Lung (tissue), 11 donors: ENCODE measurements at regions not wholly inside any gene's neighbourhood (a gene's known extent, or its start where the extent isn't known, plus 50 kb on each side); places are given as distances from the start of the nearest gene placed in this dataset.

Source experiments
- ATAC-seq: fragments of 200-7000 bp; cut with Tn5 transposase; one replicate; pipeline ENCODE4 v1.9.1; 2020; ENCODE audit warnings: moderate number of reproducible peaks; ENCODE audit not compliant: insufficient read depth, low FRiP score
- DNase-seq, 3 donors: peaks; one replicate each; pipeline ENCODE4 v3.0.0-alpha.2; 2013 to 2017
- H3K27ac ChIP-seq, 2 donors: one replicate each; pipeline ENCODE4 v1.5.1; 2013; ENCODE audit warnings: mild to moderate bottlenecking in 2 of 2, moderate library complexity in 2 of 2, control low read depth in 1 of 2, inconsistent platforms in 1 of 2, low read depth in 1 of 2, low read length in 1 of 2
- H3K27me3 ChIP-seq, 3 donors: one replicate each; pipeline ENCODE4 v1.5.1; 2013; ENCODE audit warnings: low read length in 2 of 3; ENCODE audit not compliant: control insufficient read depth in 3 of 3, insufficient read depth in 3 of 3
- H3K36me3 ChIP-seq, 4 donors: one replicate each; pipeline ENCODE4 v1.5.1; 2013; ENCODE audit warnings: low read length in 4 of 4, mild to moderate bottlenecking in 1 of 4, moderate library complexity in 1 of 4; ENCODE audit not compliant: control insufficient read depth in 4 of 4, insufficient read depth in 4 of 4
- H3K4me1 ChIP-seq, 5 donors: one replicate each; pipeline ENCODE4 v1.5.1; 2013; ENCODE audit warnings: low read length in 5 of 5, mild to moderate bottlenecking in 2 of 5, moderate library complexity in 1 of 5; ENCODE audit not compliant: control insufficient read depth in 5 of 5, insufficient read depth in 5 of 5
- H3K4me3 ChIP-seq: one replicate; pipeline ENCODE4 v1.5.1; 2013; ENCODE audit warnings: mild to moderate bottlenecking, control low read depth, moderate library complexity
- H3K9ac ChIP-seq, 2 donors: one replicate each; pipeline ENCODE4 v1.5.1; 2013; ENCODE audit warnings: low read length in 2 of 2, control low read depth in 1 of 2; ENCODE audit not compliant: insufficient read depth in 1 of 2
- H3K9me3 ChIP-seq, 4 donors: one replicate each; pipeline ENCODE4 v1.5.1; 2013; ENCODE audit warnings: low read length in 3 of 4, mild to moderate bottlenecking in 1 of 4, moderate library complexity in 1 of 4; ENCODE audit not compliant: control insufficient read depth in 4 of 4, insufficient read depth in 3 of 4
- WGBS, 2 donors: extraction: QIAGEN DNeasy Blood & Tissue Kit; methylation state at CpG; one replicate each; pipeline ENCODE4 v1.1.7; 2013; 5-methylcytosine and 5-hydroxymethylcytosine counted together
- TF ChIP-seq, protein P1 (sequence below): IDR thresholded peaks from 2 replicates; pipeline ENCODE4 v1.5.1; 2012; ENCODE audit warnings: mild to moderate bottlenecking; ENCODE audit errors: control extremely low read depth, extremely low read depth
- donor health status: control.
- donor health status: control.
- donor health status: Bipolar disorder and iron deficiency.
- donor health status: healthy.
- donor health status: DM: yes; HTN: yes; CAD: no.

DNA sequence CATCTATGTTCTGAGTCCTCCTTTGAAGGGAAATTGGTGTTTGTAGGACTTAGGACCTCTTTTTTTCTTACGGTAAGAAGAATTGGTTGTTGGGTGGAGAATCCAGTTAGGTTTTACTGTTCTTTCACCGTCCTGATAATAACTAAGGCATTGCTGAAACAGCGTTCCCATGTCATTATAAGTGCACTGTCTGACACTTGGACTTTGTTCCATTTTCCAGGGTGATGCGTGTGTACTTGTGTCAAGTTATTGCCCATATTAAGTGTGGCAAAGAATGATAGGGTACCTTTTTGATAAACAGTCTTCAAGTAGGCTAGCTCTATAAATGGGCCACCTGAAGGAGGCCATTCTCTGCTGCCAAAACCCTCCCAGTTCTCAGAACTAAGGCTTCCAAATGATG is 119.7 kb downstream of the AASDH start:
- no peak for ATAC-seq
- TF ChIP-seq, protein P1, sequence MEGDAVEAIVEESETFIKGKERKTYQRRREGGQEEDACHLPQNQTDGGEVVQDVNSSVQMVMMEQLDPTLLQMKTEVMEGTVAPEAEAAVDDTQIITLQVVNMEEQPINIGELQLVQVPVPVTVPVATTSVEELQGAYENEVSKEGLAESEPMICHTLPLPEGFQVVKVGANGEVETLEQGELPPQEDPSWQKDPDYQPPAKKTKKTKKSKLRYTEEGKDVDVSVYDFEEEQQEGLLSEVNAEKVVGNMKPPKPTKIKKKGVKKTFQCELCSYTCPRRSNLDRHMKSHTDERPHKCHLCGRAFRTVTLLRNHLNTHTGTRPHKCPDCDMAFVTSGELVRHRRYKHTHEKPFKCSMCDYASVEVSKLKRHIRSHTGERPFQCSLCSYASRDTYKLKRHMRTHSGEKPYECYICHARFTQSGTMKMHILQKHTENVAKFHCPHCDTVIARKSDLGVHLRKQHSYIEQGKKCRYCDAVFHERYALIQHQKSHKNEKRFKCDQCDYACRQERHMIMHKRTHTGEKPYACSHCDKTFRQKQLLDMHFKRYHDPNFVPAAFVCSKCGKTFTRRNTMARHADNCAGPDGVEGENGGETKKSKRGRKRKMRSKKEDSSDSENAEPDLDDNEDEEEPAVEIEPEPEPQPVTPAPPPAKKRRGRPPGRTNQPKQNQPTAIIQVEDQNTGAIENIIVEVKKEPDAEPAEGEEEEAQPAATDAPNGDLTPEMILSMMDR, result no peak
- no peaks in the 10 kb centered on the region for H3K36me3 ChIP-seq
- H3K9ac ChIP-seq, result no peak overlapping the region
- no peak for DNase-seq
- no peak overlapping the region for H3K4me3 ChIP-seq
- no peaks in the 10 kb centered on the region for H3K4me1 ChIP-seq
- no peak overlapping the region for H3K27ac ChIP-seq
- 91 to 97% methylated on average over 4 of the region's 4 CpGs for WGBS, 2 donors
- H3K27me3 ChIP-seq, result no peaks in the 10 kb centered on the region
- no peaks in the 10 kb centered on the region for H3K9me3 ChIP-seq

DNA sequence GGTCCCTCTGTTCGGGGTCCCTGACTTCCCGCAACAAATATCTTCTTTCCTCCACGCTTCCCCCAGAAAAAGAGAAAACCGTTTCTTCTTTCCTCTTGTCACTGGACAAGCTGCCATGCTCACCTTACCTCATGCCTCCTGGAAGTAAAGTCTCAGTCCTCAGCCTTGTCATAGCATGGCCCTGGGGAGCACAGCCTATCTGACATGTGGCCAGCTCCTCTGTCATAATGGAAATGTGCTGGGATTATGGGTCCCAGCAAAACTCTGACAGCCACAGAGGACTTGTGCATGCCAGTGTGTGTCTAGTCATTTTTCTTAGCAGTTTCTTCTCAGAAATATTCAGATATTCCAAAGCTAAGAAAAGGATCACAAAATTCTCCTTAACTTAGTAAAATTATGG is 122.4 kb downstream of the AASDH start:
- Histone ChIP-seq H3K27me3 (no peaks in the 10 kb centered on the region), H3K9me3 (no peaks in the 10 kb centered on the region), H3K4me1 (peaks cover 0 to 1% (median 0%) of the 10 kb centered on the region in 5 donors), H3K27ac (no peak overlapping the region), H3K36me3 (no peaks in the 10 kb centered on the region), H3K9ac (no peak overlapping the region), H3K4me3 (no peak overlapping the region)
- TF ChIP-seq, protein P1, result no peak
- ATAC-seq (no peak), DNase-seq (no peak)
- 71 to 94% methylated on average over 4 of the region's 4 CpGs for WGBS, 2 donors

DNA sequence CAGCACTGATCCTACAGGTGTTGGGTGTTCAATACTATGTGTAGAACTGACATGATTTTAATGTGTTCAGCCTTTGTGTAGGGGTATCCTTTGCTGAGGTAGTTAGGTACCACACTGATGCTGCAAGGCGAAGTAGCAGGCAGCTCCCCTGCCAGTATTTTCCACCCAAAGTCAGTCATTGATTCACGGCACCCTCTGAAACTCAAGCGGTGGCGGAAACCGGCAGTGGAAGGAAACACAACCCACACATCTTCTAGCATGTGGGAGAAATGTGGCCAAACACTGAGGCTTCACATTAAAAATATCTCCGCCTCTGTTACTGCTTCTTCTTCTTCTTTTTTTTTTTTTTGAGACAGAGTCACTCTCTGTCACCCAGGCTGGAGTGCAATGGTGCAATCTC is 126.3 kb downstream of the AASDH start:
- Histone ChIP-seq H3K4me1 (peaks cover 0 to 1% (median 0%) of the 10 kb centered on the region in 5 donors), H3K9ac (no peak overlapping the region), H3K9me3 (no peaks in the 10 kb centered on the region), H3K27me3 (no peaks in the 10 kb centered on the region), H3K27ac (no peak overlapping the region), H3K4me3 (no peak overlapping the region), H3K36me3 (no peaks in the 10 kb centered on the region)
- TF ChIP-seq, protein P1, result no peak
- no peak for ATAC-seq
- DNase-seq, result no peak
- 85 to 89% methylated on average over 6 of the region's 6 CpGs for WGBS, 2 donors

DNA sequence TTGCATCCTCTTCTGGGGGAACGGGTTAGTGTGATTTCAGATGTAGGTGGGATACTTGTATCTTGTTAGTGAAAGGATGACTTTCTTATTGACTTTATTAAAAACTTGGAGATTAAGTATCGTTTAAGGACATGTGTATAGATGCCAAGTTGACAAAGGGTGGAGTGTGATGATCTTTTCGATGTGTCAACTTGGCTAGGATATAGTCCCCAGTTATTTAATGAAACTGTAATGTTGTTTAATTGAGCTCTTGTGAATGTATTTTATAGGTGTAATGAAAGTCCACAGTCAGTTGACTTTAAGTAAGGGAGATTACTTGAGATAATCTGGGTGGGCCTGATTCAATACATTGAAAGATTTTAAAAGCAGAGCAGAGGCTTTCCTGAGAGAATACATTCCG is 127.0 kb downstream of the AASDH start:
- H3K9me3 ChIP-seq, result no peaks in the 10 kb centered on the region
- 91 to 96% methylated on average over 4 of the region's 4 CpGs for WGBS, 2 donors
- no peaks in the 10 kb centered on the region for H3K27me3 ChIP-seq
- no peaks in the 10 kb centered on the region for H3K36me3 ChIP-seq
- no peak overlapping the region for H3K27ac ChIP-seq
- no peak overlapping the region for H3K4me3 ChIP-seq
- TF ChIP-seq, protein P1, result no peak
- H3K9ac ChIP-seq, result no peak overlapping the region
- no peak for ATAC-seq
- DNase-seq, result no peak
- H3K4me1 ChIP-seq, result peaks cover 0 to 1% (median 0%) of the 10 kb centered on the region in 5 donors
